ENCODE measurements at regions not wholly inside any gene's neighbourhood (a gene's known extent, or its start where the extent isn't known, plus 50 kb on each side); places are given as distances from the start of the nearest gene placed in this dataset.
"Not testable (repeated sequence)": the region's sequence is repeated elsewhere in the genome, so short reads cannot be mapped to it uniquely, and the experiment has no call there.

DNA sequence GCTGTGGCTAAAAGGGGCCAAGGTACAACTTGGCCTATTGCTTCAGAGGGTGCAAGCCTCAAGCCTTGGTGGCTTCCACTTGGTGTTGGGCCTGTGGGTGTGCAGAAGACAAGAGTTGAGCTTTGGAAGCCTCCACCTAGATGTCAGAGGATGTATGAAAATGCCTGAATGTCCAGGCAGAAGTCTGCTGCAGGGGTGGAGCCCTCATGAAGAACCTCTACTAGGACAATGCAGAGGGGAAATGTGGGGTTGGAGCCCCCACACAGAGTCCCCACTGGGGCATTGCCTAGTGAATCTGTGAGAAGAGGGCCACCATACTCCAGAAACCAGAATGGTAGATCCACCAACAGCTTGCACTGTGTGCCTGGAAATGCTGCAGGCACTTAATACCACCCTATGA is 332.1 kb upstream of the SASH1 start:
- H3K27ac ChIP-seq (ENCODE audit: insufficient read depth in 1 of 2, low read depth in 1 of 2, low read length in 2 of 2, poor library complexity in 1 of 2, severe bottlenecking in 2 of 2); H3K27me3 ChIP-seq (replicated peaks in 2 of 5; ENCODE audit: control insufficient read depth in 4 of 5, insufficient read depth in 5 of 5, low read length in 4 of 5); DNase-seq; H3K4me1 ChIP-seq (ENCODE audit: control extremely low read depth in 1 of 4, control insufficient read depth in 4 of 4, insufficient read depth in 4 of 4, low read length in 3 of 4); H3K4me3 ChIP-seq (ENCODE audit: control insufficient read depth in 1 of 7, extremely low read depth in 1 of 7, insufficient read depth in 4 of 7, low read depth in 2 of 7, low read length in 6 of 7); CTCF ChIA-PET; H3K36me3 ChIP-seq (ENCODE audit: control insufficient read depth in 4 of 4, insufficient read depth in 4 of 4, low read length in 3 of 4); POLR2A ChIA-PET: not testable (repeated sequence)
- peaks cover 0 to 15% (median 11%) of the 10 kb centered on the region in 5 experiments for H3K9me3 ChIP-seq (ENCODE audit: control extremely low read depth in 1 of 5, control insufficient read depth in 4 of 5, insufficient read depth in 2 of 5, low read depth in 1 of 5, low read length in 4 of 5)

- DNase-seq = no peak
- Histone ChIP-seq H3K36me3 (ENCODE audit: control insufficient read depth in 4 of 4, insufficient read depth in 4 of 4, low read length in 3 of 4) (no peaks in the 10 kb centered on the region), H3K27ac (ENCODE audit: insufficient read depth in 1 of 2, low read depth in 1 of 2, low read length in 2 of 2, poor library complexity in 1 of 2, severe bottlenecking in 2 of 2) (no peak overlapping the region), H3K4me3 (ENCODE audit: control insufficient read depth in 1 of 7, extremely low read depth in 1 of 7, insufficient read depth in 4 of 7, low read depth in 2 of 7, low read length in 6 of 7) (no peak overlapping the region), H3K27me3 (replicated peaks in 2 of 5; ENCODE audit: control insufficient read depth in 4 of 5, insufficient read depth in 5 of 5, low read length in 4 of 5) (no peaks in the 10 kb centered on the region), H3K4me1 (ENCODE audit: control extremely low read depth in 1 of 4, control insufficient read depth in 4 of 4, insufficient read depth in 4 of 4, low read length in 3 of 4) (no peaks in the 10 kb centered on the region), H3K9me3 (ENCODE audit: control extremely low read depth in 1 of 5, control insufficient read depth in 4 of 5, insufficient read depth in 2 of 5, low read depth in 1 of 5, low read length in 4 of 5) (peaks cover 0 to 7% (median 4%) of the 10 kb centered on the region in 5 experiments)
- ChIA-PET CTCF (no interaction called here), POLR2A (no interaction called here)
- 79% methylated on average over 1 of the region's 1 CpG for WGBS (ENCODE audit: insufficient coverage)
These were observed 326.6 kb upstream of the SASH1 start for GRCh38 chr6:148016013-148016412.

- CTCF ChIA-PET = no interaction called here
These were observed 321.5 kb upstream of the SASH1 start for GRCh38 chr6:148021165-148021564.

GRCh38 chr6:148021699-148022098 is 320.9 kb upstream of the SASH1 start:
- no peak overlapping the region for H3K27ac ChIP-seq (ENCODE audit: insufficient read depth in 1 of 2, low read depth in 1 of 2, low read length in 2 of 2, poor library complexity in 1 of 2, severe bottlenecking in 2 of 2)
- CTCF ChIA-PET = no interaction called here
- POLR2A ChIA-PET = no interaction called here

More at GRCh38 chr6:148021165-148021564, 321.5 kb upstream of the SASH1 start:
- no peaks in the 10 kb centered on the region for H3K27me3 ChIP-seq (replicated peaks in 2 of 5; ENCODE audit: control insufficient read depth in 4 of 5, insufficient read depth in 5 of 5, low read length in 4 of 5)
- no peak overlapping the region for H3K4me3 ChIP-seq (ENCODE audit: control insufficient read depth in 1 of 7, extremely low read depth in 1 of 7, insufficient read depth in 4 of 7, low read depth in 2 of 7, low read length in 6 of 7)
- no CpG with 5 or more reads among the region's 1 CpG for WGBS (ENCODE audit: insufficient coverage)
- H3K4me1 ChIP-seq (ENCODE audit: control extremely low read depth in 1 of 4, control insufficient read depth in 4 of 4, insufficient read depth in 4 of 4, low read length in 3 of 4) = no peaks in the 10 kb centered on the region
- no peaks in the 10 kb centered on the region for H3K36me3 ChIP-seq (ENCODE audit: control insufficient read depth in 4 of 4, insufficient read depth in 4 of 4, low read length in 3 of 4)
- H3K9me3 ChIP-seq (ENCODE audit: control extremely low read depth in 1 of 5, control insufficient read depth in 4 of 5, insufficient read depth in 2 of 5, low read depth in 1 of 5, low read length in 4 of 5) = peaks cover 0 to 3% (median 0%) of the 10 kb centered on the region in 5 experiments
- POLR2A ChIA-PET = no interaction called here
- no peak for DNase-seq
- H3K27ac ChIP-seq (ENCODE audit: insufficient read depth in 1 of 2, low read depth in 1 of 2, low read length in 2 of 2, poor library complexity in 1 of 2, severe bottlenecking in 2 of 2) = no peak overlapping the region

GRCh38 chr6:148022279-148022678 is 320.4 kb upstream of the SASH1 start:
- CTCF ChIA-PET; H3K27me3 ChIP-seq (replicated peaks in 2 of 5; ENCODE audit: control insufficient read depth in 4 of 5, insufficient read depth in 5 of 5, low read length in 4 of 5); DNase-seq; H3K4me1 ChIP-seq (ENCODE audit: control extremely low read depth in 1 of 4, control insufficient read depth in 4 of 4, insufficient read depth in 4 of 4, low read length in 3 of 4); H3K4me3 ChIP-seq (ENCODE audit: control insufficient read depth in 1 of 7, extremely low read depth in 1 of 7, insufficient read depth in 4 of 7, low read depth in 2 of 7, low read length in 6 of 7); H3K27ac ChIP-seq (ENCODE audit: insufficient read depth in 1 of 2, low read depth in 1 of 2, low read length in 2 of 2, poor library complexity in 1 of 2, severe bottlenecking in 2 of 2); H3K9me3 ChIP-seq (ENCODE audit: control extremely low read depth in 1 of 5, control insufficient read depth in 4 of 5, insufficient read depth in 2 of 5, low read depth in 1 of 5, low read length in 4 of 5); H3K36me3 ChIP-seq (ENCODE audit: control insufficient read depth in 4 of 4, insufficient read depth in 4 of 4, low read length in 3 of 4); POLR2A ChIA-PET: not testable (repeated sequence)
- 96% methylated on average over 3 of the region's 8 CpGs for WGBS (ENCODE audit: insufficient coverage)

More at GRCh38 chr6:148021699-148022098, 320.9 kb upstream of the SASH1 start:
- Histone ChIP-seq H3K9me3 (ENCODE audit: control extremely low read depth in 1 of 5, control insufficient read depth in 4 of 5, insufficient read depth in 2 of 5, low read depth in 1 of 5, low read length in 4 of 5) (peaks cover 0 to 3% (median 0%) of the 10 kb centered on the region in 5 experiments), H3K36me3 (ENCODE audit: control insufficient read depth in 4 of 4, insufficient read depth in 4 of 4, low read length in 3 of 4) (no peaks in the 10 kb centered on the region), H3K27me3 (replicated peaks in 2 of 5; ENCODE audit: control insufficient read depth in 4 of 5, insufficient read depth in 5 of 5, low read length in 4 of 5) (no peaks in the 10 kb centered on the region), H3K4me3 (ENCODE audit: control insufficient read depth in 1 of 7, extremely low read depth in 1 of 7, insufficient read depth in 4 of 7, low read depth in 2 of 7, low read length in 6 of 7) (no peak overlapping the region), H3K4me1 (ENCODE audit: control extremely low read depth in 1 of 4, control insufficient read depth in 4 of 4, insufficient read depth in 4 of 4, low read length in 3 of 4) (no peaks in the 10 kb centered on the region)
- 60% methylated on average over 4 of the region's 5 CpGs for WGBS (ENCODE audit: insufficient coverage)
- no peak for DNase-seq

- no peak for DNase-seq
- Histone ChIP-seq H3K36me3 (ENCODE audit: control insufficient read depth in 4 of 4, insufficient read depth in 4 of 4, low read length in 3 of 4) (no peaks in the 10 kb centered on the region), H3K4me3 (ENCODE audit: control insufficient read depth in 1 of 7, extremely low read depth in 1 of 7, insufficient read depth in 4 of 7, low read depth in 2 of 7, low read length in 6 of 7) (no peak overlapping the region), H3K27me3 (replicated peaks in 2 of 5; ENCODE audit: control insufficient read depth in 4 of 5, insufficient read depth in 5 of 5, low read length in 4 of 5) (no peaks in the 10 kb centered on the region), H3K9me3 (ENCODE audit: control extremely low read depth in 1 of 5, control insufficient read depth in 4 of 5, insufficient read depth in 2 of 5, low read depth in 1 of 5, low read length in 4 of 5) (peaks cover 0 to 3% (median 0%) of the 10 kb centered on the region in 5 experiments), H3K27ac (ENCODE audit: insufficient read depth in 1 of 2, low read depth in 1 of 2, low read length in 2 of 2, poor library complexity in 1 of 2, severe bottlenecking in 2 of 2) (no peak overlapping the region), H3K4me1 (ENCODE audit: control extremely low read depth in 1 of 4, control insufficient read depth in 4 of 4, insufficient read depth in 4 of 4, low read length in 3 of 4) (no peaks in the 10 kb centered on the region)
- CTCF ChIA-PET = no interaction called here
- WGBS (ENCODE audit: insufficient coverage) = no CpG with 5 or more reads among the region's 1 CpG
- POLR2A ChIA-PET = no interaction called here
These were observed 315.4 kb upstream of the SASH1 start for GRCh38 chr6:148027201-148027600.

GRCh38 chr6:148035806-148036390 is 306.7 kb upstream of the SASH1 start:
- POLR2A ChIA-PET = no interaction called here
- Histone ChIP-seq H3K36me3 (ENCODE audit: control insufficient read depth in 4 of 4, insufficient read depth in 4 of 4, low read length in 3 of 4) (no peaks in the 10 kb centered on the region), H3K27ac (ENCODE audit: insufficient read depth in 1 of 2, low read depth in 1 of 2, low read length in 2 of 2, poor library complexity in 1 of 2, severe bottlenecking in 2 of 2) (no peak overlapping the region), H3K9me3 (ENCODE audit: control extremely low read depth in 1 of 5, control insufficient read depth in 4 of 5, insufficient read depth in 2 of 5, low read depth in 1 of 5, low read length in 4 of 5) (no peaks in the 10 kb centered on the region), H3K4me1 (ENCODE audit: control extremely low read depth in 1 of 4, control insufficient read depth in 4 of 4, insufficient read depth in 4 of 4, low read length in 3 of 4) (no peaks in the 10 kb centered on the region), H3K4me3 (ENCODE audit: control insufficient read depth in 1 of 7, extremely low read depth in 1 of 7, insufficient read depth in 4 of 7, low read depth in 2 of 7, low read length in 6 of 7) (no peak overlapping the region), H3K27me3 (replicated peaks in 2 of 5; ENCODE audit: control insufficient read depth in 4 of 5, insufficient read depth in 5 of 5, low read length in 4 of 5) (peaks cover 0 to 4% (median 0%) of the 10 kb centered on the region in 5 experiments)
- WGBS (ENCODE audit: insufficient coverage) = 91% methylated on average over 3 of the region's 7 CpGs
- DNase-seq = no peak
- CTCF ChIA-PET = no interaction called here

Measured in common myeloid progenitor, CD34-positive (primary cell).